ENCODE measurements at regions not wholly inside any gene's neighbourhood (a gene's known extent, or its start where the extent isn't known, plus 50 kb on each side); places are given as distances from the start of the nearest gene placed in this dataset.
A peak's percentile ranks its signal among the peaks of the same experiment; 100 is the strongest.

DNA sequence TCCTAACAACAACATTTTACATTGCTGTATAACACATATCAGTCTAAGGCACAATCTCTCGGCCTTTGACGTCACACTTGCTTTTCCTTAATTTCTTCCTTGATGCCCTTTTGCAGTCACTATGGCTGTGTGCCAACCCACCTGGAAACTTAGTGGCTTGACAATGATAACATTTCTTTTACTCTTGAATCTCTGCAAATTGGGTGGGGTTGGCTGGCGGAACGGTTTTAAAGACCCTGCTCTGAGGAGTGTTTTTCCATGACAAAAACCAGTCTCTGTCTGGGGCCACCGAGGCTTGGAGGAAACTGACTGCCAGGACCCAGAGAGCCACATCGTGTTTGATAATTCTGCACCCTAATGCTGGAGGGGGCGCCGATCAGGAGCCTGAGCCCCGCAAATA is 115.6 kb downstream of the KLF13 start:
- TF ChIP-seq, protein P1, sequence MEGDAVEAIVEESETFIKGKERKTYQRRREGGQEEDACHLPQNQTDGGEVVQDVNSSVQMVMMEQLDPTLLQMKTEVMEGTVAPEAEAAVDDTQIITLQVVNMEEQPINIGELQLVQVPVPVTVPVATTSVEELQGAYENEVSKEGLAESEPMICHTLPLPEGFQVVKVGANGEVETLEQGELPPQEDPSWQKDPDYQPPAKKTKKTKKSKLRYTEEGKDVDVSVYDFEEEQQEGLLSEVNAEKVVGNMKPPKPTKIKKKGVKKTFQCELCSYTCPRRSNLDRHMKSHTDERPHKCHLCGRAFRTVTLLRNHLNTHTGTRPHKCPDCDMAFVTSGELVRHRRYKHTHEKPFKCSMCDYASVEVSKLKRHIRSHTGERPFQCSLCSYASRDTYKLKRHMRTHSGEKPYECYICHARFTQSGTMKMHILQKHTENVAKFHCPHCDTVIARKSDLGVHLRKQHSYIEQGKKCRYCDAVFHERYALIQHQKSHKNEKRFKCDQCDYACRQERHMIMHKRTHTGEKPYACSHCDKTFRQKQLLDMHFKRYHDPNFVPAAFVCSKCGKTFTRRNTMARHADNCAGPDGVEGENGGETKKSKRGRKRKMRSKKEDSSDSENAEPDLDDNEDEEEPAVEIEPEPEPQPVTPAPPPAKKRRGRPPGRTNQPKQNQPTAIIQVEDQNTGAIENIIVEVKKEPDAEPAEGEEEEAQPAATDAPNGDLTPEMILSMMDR (IDR thresholded peaks at IDR 0.05) = 0 out of 3 replicates have a peak, but pooled peaks have one; percentile 12
- TF ChIP-seq POLR2A (IDR thresholded peaks at IDR 0.05; ENCODE audit: low read length) = no peak

Data from A549 (cell line).